Chondrocyte (in vitro differentiated cells): ENCODE measurements at regions not wholly inside any gene's neighbourhood (a gene's known extent, or its start where the extent isn't known, plus 50 kb on each side); places are given as distances from the start of the nearest gene placed in this dataset.

ENCODE experiments used
- DNase-seq: peaks from one replicate; pipeline ENCODE4 v3.0.0; 2021; ENCODE audit warnings: mixed read lengths, low spot score
- H3K27ac Mint-ChIP-seq: one replicate; pipeline ENCODE4 v1.8.0; 2021; ENCODE audit warnings: mild to moderate bottlenecking, moderate library complexity, mixed read lengths; ENCODE audit not compliant: unreplicated experiment
- H3K27me3 Mint-ChIP-seq: 2 replicates; pipeline ENCODE4 v1.8.0; 2021; ENCODE audit warnings: low read depth, mixed read lengths
- H3K36me3 Mint-ChIP-seq: 2 replicates; pipeline ENCODE4 v1.8.0; 2021; ENCODE audit warnings: low read depth, mixed read lengths
- H3K4me1 Mint-ChIP-seq: 2 replicates; pipeline ENCODE4 v1.8.0; 2021; ENCODE audit warnings: low read depth, mild to moderate bottlenecking, mixed read lengths
- H3K4me3 Mint-ChIP-seq: one replicate; pipeline ENCODE4 v1.8.0; 2021; ENCODE audit warnings: mild to moderate bottlenecking, moderate library complexity, mixed read lengths; ENCODE audit not compliant: unreplicated experiment
- H3K9me3 Mint-ChIP-seq: 2 replicates; pipeline ENCODE4 v1.8.0; 2021; ENCODE audit warnings: low read depth, mixed read lengths
- TF ChIP-seq, protein P1 (sequence below): fragments of 200-600 bp; sonication (generic); IDR thresholded peaks from 2 replicates; pipeline ENCODE4 v1.5.0; 2021; ENCODE audit warnings: antibody characterized with exemption, mild to moderate bottlenecking, moderate library complexity

DNA sequence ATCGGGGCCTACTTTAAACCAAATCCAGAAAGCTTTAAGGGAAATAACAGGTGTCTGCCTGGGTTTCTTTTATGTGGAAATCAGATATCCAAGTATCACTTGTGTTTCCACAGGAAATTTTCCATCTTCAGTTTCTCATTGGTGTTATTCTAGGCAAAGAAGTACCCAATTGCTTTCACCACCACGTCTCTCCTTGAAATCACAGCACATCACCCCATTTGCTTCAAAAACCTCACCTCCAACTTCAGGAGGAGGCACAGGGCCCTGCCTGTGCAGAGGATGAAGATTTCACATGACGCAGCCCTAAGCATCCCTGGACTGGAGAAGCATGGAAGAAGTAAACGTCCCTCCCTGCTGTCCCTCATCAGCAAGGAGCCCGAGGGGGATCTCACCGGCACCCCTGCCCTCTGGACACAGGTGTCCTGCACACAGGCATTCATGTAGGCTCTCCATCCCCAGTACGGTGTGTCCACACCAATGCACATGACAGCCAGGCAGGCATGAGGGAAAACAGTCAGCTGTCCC, 182.3 kb downstream of the TBXT start:
- TF ChIP-seq, protein P1, sequence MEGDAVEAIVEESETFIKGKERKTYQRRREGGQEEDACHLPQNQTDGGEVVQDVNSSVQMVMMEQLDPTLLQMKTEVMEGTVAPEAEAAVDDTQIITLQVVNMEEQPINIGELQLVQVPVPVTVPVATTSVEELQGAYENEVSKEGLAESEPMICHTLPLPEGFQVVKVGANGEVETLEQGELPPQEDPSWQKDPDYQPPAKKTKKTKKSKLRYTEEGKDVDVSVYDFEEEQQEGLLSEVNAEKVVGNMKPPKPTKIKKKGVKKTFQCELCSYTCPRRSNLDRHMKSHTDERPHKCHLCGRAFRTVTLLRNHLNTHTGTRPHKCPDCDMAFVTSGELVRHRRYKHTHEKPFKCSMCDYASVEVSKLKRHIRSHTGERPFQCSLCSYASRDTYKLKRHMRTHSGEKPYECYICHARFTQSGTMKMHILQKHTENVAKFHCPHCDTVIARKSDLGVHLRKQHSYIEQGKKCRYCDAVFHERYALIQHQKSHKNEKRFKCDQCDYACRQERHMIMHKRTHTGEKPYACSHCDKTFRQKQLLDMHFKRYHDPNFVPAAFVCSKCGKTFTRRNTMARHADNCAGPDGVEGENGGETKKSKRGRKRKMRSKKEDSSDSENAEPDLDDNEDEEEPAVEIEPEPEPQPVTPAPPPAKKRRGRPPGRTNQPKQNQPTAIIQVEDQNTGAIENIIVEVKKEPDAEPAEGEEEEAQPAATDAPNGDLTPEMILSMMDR: no peak
- Mint-ChIP-seq H3K27me3 (peaks cover 49% of the 10 kb centered on the region), H3K9me3 (no peaks in the 10 kb centered on the region)

GRCh38 chr6:165984729-165985275, 182.8 kb downstream of the TBXT start:
- Mint-ChIP-seq H3K4me3 (no peak overlapping the region), H3K27ac (no peak overlapping the region), H3K4me1 (peaks cover 23% of the 10 kb centered on the region), H3K9me3 (no peaks in the 10 kb centered on the region), H3K36me3 (no peaks in the 10 kb centered on the region), H3K27me3 (peaks cover 44% of the 10 kb centered on the region)
- DNase-seq: no peak
- TF ChIP-seq, protein P1: no peak

More for the DNA sequence above, 182.3 kb downstream of the TBXT start:
- Mint-ChIP-seq H3K36me3 (no peaks in the 10 kb centered on the region), H3K4me1 (peaks cover 23% of the 10 kb centered on the region), H3K4me3 (no peak overlapping the region), H3K27ac (no peak overlapping the region)
- no peak for DNase-seq

DNA sequence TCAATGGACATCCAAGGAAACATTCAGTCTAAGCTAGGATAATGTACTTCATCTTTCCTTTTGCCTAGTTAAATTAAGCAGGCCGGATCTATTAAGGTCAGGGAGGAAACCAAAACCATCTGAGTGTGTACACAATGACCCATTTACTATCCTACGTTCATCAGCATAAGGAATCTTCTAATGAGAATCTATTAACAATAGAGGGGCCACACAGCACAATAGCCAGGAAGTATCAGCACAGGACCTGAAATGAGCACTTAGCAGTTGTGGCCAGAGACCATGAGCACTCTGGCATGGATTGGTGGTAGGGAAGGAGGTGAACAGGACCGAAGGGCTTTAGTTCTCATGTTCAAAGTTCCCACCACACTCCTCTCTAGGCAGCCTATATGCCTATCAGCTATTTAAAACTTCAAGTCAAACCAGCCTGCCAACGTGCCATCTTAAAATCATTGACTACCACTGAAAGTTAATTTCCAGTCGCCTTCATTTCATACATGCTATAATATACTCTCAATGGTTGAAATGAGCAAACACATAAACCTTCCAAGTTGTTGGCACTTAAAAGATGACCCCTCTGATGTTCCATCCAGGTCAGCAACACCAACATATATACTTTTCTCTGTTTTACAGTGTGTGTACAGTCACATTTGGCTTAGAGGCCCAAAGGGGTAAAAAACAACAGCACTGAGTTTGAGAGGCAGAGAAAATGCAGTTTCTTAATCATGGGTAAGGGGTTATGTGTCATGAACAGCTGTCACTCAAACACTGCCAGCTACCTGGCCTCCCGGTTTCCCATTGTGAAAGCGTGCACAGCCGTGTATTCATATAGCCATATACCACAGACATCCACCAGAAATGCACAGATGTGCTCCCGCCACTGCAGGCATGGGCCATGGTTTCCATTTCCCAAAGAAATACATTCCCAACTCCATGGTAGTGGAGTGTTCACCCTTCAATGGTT, 184.3 kb downstream of the TBXT start:
- H3K4me1 Mint-ChIP-seq: peaks cover 18% of the 10 kb centered on the region
- no peak overlapping the region for H3K4me3 Mint-ChIP-seq
- DNase-seq: no peak
- H3K27ac Mint-ChIP-seq: no peak overlapping the region
- H3K36me3 Mint-ChIP-seq: no peaks in the 10 kb centered on the region
- peaks cover 37% of the 10 kb centered on the region for H3K27me3 Mint-ChIP-seq
- H3K9me3 Mint-ChIP-seq: no peaks in the 10 kb centered on the region
- TF ChIP-seq, protein P1: no peak

- Mint-ChIP-seq H3K4me1 (no peaks in the 10 kb centered on the region), H3K27ac (no peak overlapping the region), H3K27me3 (peaks cover 13% of the 10 kb centered on the region), H3K4me3 (no peak overlapping the region), H3K9me3 (no peaks in the 10 kb centered on the region), H3K36me3 (no peaks in the 10 kb centered on the region)
- TF ChIP-seq, protein P1: no peak
- no peak for DNase-seq
These were observed 189.2 kb downstream of the TBXT start for GRCh38 chr6:165978476-165978875.

DNA sequence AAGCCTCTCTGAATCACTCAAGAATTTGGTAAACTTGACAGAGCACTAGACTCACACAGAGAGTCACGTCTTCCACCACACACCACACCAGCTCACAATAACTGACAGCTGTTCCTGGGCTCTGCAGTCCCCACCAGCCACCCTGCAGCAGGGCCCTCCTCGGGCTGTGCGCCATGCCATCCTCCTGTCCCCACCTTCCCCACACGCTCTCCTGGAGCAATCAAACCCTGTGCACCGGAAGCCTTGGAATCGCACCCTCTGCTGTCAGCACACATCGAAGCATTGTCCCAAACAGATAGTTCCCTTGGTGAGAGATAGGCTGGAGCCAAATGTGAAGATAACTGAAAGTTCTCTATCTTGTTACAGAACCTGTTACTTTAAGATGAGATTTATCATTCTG, 191.0 kb downstream of the TBXT start:
- DNase-seq: no peak
- TF ChIP-seq, protein P1: no peak

More for the DNA sequence above, 191.0 kb downstream of the TBXT start:
- Mint-ChIP-seq H3K4me1 (peaks cover 4% of the 10 kb centered on the region), H3K9me3 (no peaks in the 10 kb centered on the region), H3K27me3 (peaks cover 8% of the 10 kb centered on the region), H3K36me3 (no peaks in the 10 kb centered on the region), H3K4me3 (no peak overlapping the region), H3K27ac (no peak overlapping the region)
